WI38 (cell line): ENCODE measurements at regions not wholly inside any gene's neighbourhood (a gene's known extent, or its start where the extent isn't known, plus 50 kb on each side); places are given as distances from the start of the nearest gene placed in this dataset.

ENCODE experiments used
- H3K4me3 ChIP-seq: 2 replicates; pipeline ENCODE4 v1.5.1; 2011; ENCODE audit warnings: low read depth, mild to moderate bottlenecking, control low read depth, low read length
- CTCF ChIP-seq: IDR thresholded peaks from 2 replicates; pipeline ENCODE4 v1.5.1; 2012; ENCODE audit warnings: low read depth, mild to moderate bottlenecking, control low read depth, low read length

- no peak for TF ChIP-seq CTCF
- no peak overlapping the region for H3K4me3 ChIP-seq
Observed at GRCh38 chr1:177448652-177449357, 278.0 kb downstream of the BRINP2 start.

- TF ChIP-seq CTCF: no peak
- H3K4me3 ChIP-seq: no peak overlapping the region
Observed at GRCh38 chr1:177448036-177448615, 277.4 kb downstream of the BRINP2 start.

GRCh38 chr1:177444997-177445746, 274.4 kb downstream of the BRINP2 start:
- H3K4me3 ChIP-seq: no peak overlapping the region
- no peak for TF ChIP-seq CTCF

GRCh38 chr1:177443003-177443402, 272.2 kb downstream of the BRINP2 start:
- TF ChIP-seq CTCF: no peak
- H3K4me3 ChIP-seq: no peak overlapping the region

- no peak overlapping the region for H3K4me3 ChIP-seq
- TF ChIP-seq CTCF: no peak
Observed at GRCh38 chr1:177442584-177442983, 271.8 kb downstream of the BRINP2 start.

- no peak for TF ChIP-seq CTCF
- H3K4me3 ChIP-seq: no peak overlapping the region
Observed at GRCh38 chr1:177441281-177441680, 270.5 kb downstream of the BRINP2 start.

- no peak for TF ChIP-seq CTCF
- H3K4me3 ChIP-seq: no peak overlapping the region
Observed at GRCh38 chr1:177440821-177441220, 270.1 kb downstream of the BRINP2 start.
